Uterus (tissue), 3 donors: ENCODE measurements at regions not wholly inside any gene's neighbourhood (a gene's known extent, or its start where the extent isn't known, plus 50 kb on each side); places are given as distances from the start of the nearest gene placed in this dataset.

Experiments
- DNase-seq, 2 donors: peaks; one replicate each; pipeline ENCODE4 v3.0.0-alpha.2; 2019 to 2020
- H3K27ac ChIP-seq, 2 donors: fragments of 200-600 bp; sonication (generic); 1 replicate in 1 of 2; 2 replicates in 1 of 2; pipeline ENCODE4 v1.5.1; 2016 to 2018
- H3K27me3 ChIP-seq, 2 donors: fragments of 200-600 bp; sonication (generic); one replicate each; pipeline ENCODE4 v1.5.1; 2018 to 2019; ENCODE audit warnings: control low read depth in 1 of 2
- H3K36me3 ChIP-seq, 2 donors: fragments of 200-600 bp; sonication (generic); one replicate each; pipeline ENCODE4 v1.5.1; 2019; ENCODE audit warnings: control low read depth in 1 of 2
- H3K4me1 ChIP-seq, 2 donors: fragments of 200-600 bp; sonication (generic); one replicate each; pipeline ENCODE4 v1.5.1; 2018 to 2019; ENCODE audit warnings: control low read depth in 1 of 2
- H3K4me3 ChIP-seq, 2 donors: fragments of 200-600 bp; sonication (generic); 1 replicate in 1 of 2; 2 replicates in 1 of 2; pipeline ENCODE4 v1.5.1; 2018 to 2019; ENCODE audit warnings: mild to moderate bottlenecking in 1 of 2
- H3K9me3 ChIP-seq, 2 donors: fragments of 200-600 bp; sonication (generic); one replicate each; pipeline ENCODE4 v1.5.1; 2019; ENCODE audit warnings: control low read depth in 1 of 2
- POLR2A ChIP-seq, 2 donors: fragments of 450-650 bp; IDR thresholded peaks; one replicate each; pipeline ENCODE4 v1.6.1; 2016; ENCODE audit warnings: antibody characterized with exemption in 2 of 2, mild to moderate bottlenecking in 1 of 2, moderate library complexity in 1 of 2
- intact Hi-C: fragments of 100-400 bp; cut with DNase I; formaldehyde crosslinking; loops from one replicate; pipeline ENCODE4 v1.15.1; 2023; ENCODE audit warnings: low total_unique reads
- TF ChIP-seq, protein P1 (sequence below), 4 experiments: fragments of 200-600 bp in 2 of 4; fragments of 450-650 bp in 2 of 4; sonication (generic) in 2 of 4; IDR thresholded peaks; one replicate each; pipeline ENCODE4 v1.5.1; 2016 to 2019; ENCODE audit warnings: antibody characterized with exemption in 4 of 4, mild to moderate bottlenecking in 2 of 4, moderate library complexity in 1 of 4
- donor health status: DM: yes; HTN: yes; CAD: no.

- H3K9me3 ChIP-seq: no peaks in the 10 kb centered on the region
- intact Hi-C loops: no loop called here
- H3K4me1 ChIP-seq: no peaks in the 10 kb centered on the region
- no peaks in the 10 kb centered on the region for H3K36me3 ChIP-seq
- H3K27ac ChIP-seq: no peak overlapping the region
- no peaks in the 10 kb centered on the region for H3K27me3 ChIP-seq
- H3K4me3 ChIP-seq: no peak overlapping the region
- DNase-seq: no peak
- TF ChIP-seq POLR2A (IDR thresholded peaks at IDR 0.05): no peak
- TF ChIP-seq, protein P1, sequence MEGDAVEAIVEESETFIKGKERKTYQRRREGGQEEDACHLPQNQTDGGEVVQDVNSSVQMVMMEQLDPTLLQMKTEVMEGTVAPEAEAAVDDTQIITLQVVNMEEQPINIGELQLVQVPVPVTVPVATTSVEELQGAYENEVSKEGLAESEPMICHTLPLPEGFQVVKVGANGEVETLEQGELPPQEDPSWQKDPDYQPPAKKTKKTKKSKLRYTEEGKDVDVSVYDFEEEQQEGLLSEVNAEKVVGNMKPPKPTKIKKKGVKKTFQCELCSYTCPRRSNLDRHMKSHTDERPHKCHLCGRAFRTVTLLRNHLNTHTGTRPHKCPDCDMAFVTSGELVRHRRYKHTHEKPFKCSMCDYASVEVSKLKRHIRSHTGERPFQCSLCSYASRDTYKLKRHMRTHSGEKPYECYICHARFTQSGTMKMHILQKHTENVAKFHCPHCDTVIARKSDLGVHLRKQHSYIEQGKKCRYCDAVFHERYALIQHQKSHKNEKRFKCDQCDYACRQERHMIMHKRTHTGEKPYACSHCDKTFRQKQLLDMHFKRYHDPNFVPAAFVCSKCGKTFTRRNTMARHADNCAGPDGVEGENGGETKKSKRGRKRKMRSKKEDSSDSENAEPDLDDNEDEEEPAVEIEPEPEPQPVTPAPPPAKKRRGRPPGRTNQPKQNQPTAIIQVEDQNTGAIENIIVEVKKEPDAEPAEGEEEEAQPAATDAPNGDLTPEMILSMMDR (IDR thresholded peaks at IDR 0.05): no peak
These were observed 180.6 kb upstream of the CEP162 start for GRCh38 chr6:84408028-84408427.

GRCh38 chr6:84403545-84403944, 176.1 kb upstream of the CEP162 start:
- Histone ChIP-seq H3K36me3 (no peaks in the 10 kb centered on the region), H3K27me3 (no peaks in the 10 kb centered on the region), H3K9me3 (no peaks in the 10 kb centered on the region), H3K4me3 (no peak overlapping the region), H3K4me1 (no peaks in the 10 kb centered on the region), H3K27ac (no peak overlapping the region)
- intact Hi-C loops: no loop called here
- DNase-seq: no peak
- no peak for TF ChIP-seq POLR2A (IDR thresholded peaks at IDR 0.05)
- TF ChIP-seq, protein P1 (IDR thresholded peaks at IDR 0.05): no peak

DNA sequence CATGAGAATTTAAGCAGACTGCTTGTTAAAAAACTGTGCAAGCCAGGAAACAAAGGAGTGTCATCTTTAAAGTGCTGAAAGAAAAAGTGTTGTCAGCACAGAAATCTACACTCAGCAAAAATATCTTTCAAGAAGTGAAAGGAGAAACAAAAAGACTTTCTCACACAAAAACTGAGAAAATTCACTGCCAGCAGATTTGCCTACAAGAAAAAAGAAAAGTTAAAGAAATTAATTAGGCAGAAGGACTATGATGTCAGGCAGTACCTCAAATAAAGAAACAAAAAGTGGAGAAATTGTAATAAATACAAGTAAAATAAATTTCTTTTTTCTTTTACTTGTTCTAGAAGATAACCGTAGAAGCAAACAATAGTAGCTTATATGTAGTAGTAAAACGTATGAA, 171.6 kb upstream of the CEP162 start:
- no peaks in the 10 kb centered on the region for H3K27me3 ChIP-seq
- H3K4me3 ChIP-seq: no peak overlapping the region
- TF ChIP-seq, protein P1 (IDR thresholded peaks at IDR 0.05): no peak
- no peak for TF ChIP-seq POLR2A (IDR thresholded peaks at IDR 0.05)
- intact Hi-C loops: no loop called here
- H3K27ac ChIP-seq: no peak overlapping the region
- no peak for DNase-seq
- no peaks in the 10 kb centered on the region for H3K4me1 ChIP-seq
- no peaks in the 10 kb centered on the region for H3K9me3 ChIP-seq
- H3K36me3 ChIP-seq: no peaks in the 10 kb centered on the region

DNA sequence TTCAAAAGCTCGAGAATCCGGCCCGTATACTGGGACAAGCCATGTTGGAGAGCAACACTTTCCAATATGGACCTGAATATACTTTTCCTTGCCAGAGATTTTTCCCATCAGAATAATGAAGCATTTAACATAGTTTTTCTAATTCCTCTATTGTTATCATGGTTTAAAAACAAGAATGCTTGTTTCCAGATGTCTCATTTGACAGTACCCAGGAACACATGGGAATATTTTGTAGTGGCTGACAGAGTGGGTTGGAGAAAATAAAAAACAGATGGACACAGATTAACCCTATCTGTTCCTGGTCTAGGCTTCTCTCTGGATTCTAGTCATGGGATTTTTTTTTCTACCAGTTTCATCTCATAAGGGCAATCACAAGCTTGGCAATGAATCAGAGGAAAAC, 164.8 kb upstream of the CEP162 start:
- Histone ChIP-seq H3K4me3 (no peak overlapping the region), H3K27me3 (no peaks in the 10 kb centered on the region), H3K4me1 (no peaks in the 10 kb centered on the region), H3K36me3 (no peaks in the 10 kb centered on the region), H3K27ac (no peak overlapping the region), H3K9me3 (no peaks in the 10 kb centered on the region)
- TF ChIP-seq, protein P1 (IDR thresholded peaks at IDR 0.05): no peak
- no peak for TF ChIP-seq POLR2A (IDR thresholded peaks at IDR 0.05)
- intact Hi-C loops: no loop called here
- DNase-seq: no peak

- Histone ChIP-seq H3K9me3 (no peaks in the 10 kb centered on the region), H3K27me3 (no peaks in the 10 kb centered on the region), H3K36me3 (no peaks in the 10 kb centered on the region), H3K27ac (no peak overlapping the region), H3K4me3 (no peak overlapping the region), H3K4me1 (no peaks in the 10 kb centered on the region)
- no peak for DNase-seq
- TF ChIP-seq, protein P1 (IDR thresholded peaks at IDR 0.05): no peak
- TF ChIP-seq POLR2A (IDR thresholded peaks at IDR 0.05): no peak
- intact Hi-C loops: no loop called here
These were observed 163.4 kb upstream of the CEP162 start for GRCh38 chr6:84390851-84391250.
